BE2C (cell line): ENCODE measurements at regions not wholly inside any gene's neighbourhood (a gene's known extent, or its start where the extent isn't known, plus 50 kb on each side); places are given as distances from the start of the nearest gene placed in this dataset.

Source experiments
- DNase-seq: peaks from one replicate; pipeline ENCODE4 v3.0.0-alpha.2; 2020
- H3K27me3 ChIP-seq: fragments of 250-450 bp; sonication (Bioruptor Pico); 2 replicates; pipeline ENCODE4 v1.5.1; 2020; ENCODE audit warnings: mild to moderate bottlenecking
- H3K36me3 ChIP-seq: fragments of 250-450 bp; sonication (Bioruptor Pico); 2 replicates; pipeline ENCODE4 v1.5.1; 2020; ENCODE audit warnings: mild to moderate bottlenecking
- H3K4me1 ChIP-seq: fragments of 250-450 bp; sonication (Bioruptor Pico); 2 replicates; pipeline ENCODE4 v1.5.1; 2020
- H3K4me3 ChIP-seq: 2 replicates; pipeline ENCODE4 v1.5.1; 2011; ENCODE audit warnings: low read depth, low read length
- H3K9me3 ChIP-seq: fragments of 250-450 bp; sonication (Bioruptor Pico); 2 replicates; pipeline ENCODE4 v1.5.1; 2020
- TF ChIP-seq, protein P1 (sequence below): IDR thresholded peaks from 2 replicates; pipeline ENCODE4 v1.5.1; 2012; ENCODE audit warnings: mild to moderate bottlenecking, low read depth, low read length

DNA sequence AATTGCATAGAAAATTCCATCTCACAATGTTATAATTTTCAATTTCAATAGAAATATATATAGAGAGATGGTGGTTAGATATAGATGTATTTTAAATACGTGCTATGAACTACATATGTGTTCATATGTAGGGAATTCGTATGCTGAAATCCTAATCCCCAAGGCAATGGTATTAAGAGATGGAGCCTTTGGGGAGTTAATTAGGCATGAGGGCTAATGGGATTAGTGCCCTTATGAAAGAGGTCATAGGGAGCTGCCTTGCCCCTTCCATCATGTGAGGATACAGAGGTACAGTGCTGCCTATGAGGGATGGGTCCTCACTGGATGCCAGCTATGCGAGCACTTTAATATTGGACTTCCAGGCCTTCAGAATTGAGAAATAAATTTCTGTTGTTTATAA lies 79.6 kb upstream of the CCDC54 start:
- TF ChIP-seq, protein P1, sequence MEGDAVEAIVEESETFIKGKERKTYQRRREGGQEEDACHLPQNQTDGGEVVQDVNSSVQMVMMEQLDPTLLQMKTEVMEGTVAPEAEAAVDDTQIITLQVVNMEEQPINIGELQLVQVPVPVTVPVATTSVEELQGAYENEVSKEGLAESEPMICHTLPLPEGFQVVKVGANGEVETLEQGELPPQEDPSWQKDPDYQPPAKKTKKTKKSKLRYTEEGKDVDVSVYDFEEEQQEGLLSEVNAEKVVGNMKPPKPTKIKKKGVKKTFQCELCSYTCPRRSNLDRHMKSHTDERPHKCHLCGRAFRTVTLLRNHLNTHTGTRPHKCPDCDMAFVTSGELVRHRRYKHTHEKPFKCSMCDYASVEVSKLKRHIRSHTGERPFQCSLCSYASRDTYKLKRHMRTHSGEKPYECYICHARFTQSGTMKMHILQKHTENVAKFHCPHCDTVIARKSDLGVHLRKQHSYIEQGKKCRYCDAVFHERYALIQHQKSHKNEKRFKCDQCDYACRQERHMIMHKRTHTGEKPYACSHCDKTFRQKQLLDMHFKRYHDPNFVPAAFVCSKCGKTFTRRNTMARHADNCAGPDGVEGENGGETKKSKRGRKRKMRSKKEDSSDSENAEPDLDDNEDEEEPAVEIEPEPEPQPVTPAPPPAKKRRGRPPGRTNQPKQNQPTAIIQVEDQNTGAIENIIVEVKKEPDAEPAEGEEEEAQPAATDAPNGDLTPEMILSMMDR: no peak
- DNase-seq: no peak
- H3K27me3 ChIP-seq: 0 out of 2 replicates have a peak, but pooled peaks cover 2% of the 10 kb centered on the region

DNA sequence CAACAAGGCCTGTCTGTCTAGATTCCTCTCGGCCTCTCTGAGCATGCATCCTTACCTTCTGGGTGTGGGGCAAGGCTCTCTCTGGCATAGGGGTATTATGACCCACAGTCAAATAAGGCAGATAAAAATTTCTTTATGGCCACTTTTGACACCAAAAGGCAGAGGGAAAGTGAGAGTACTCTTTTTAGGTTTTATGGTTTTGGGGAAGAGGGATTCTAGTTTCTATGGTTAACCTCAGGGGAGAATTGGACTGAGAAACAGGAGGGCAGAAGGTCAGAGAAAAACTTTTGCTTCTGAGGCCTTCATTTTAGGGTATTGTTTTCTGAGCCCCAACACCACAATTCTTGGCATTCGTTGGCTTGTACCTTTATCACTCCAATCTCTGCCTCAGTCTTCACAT lies 70.0 kb upstream of the CCDC54 start:
- Histone ChIP-seq H3K27me3 (no peaks in the 10 kb centered on the region; the same call in 1 of the 2 replicates), H3K9me3 (no peaks in the 10 kb centered on the region), H3K4me1 (no peaks in the 10 kb centered on the region), H3K36me3 (no peaks in the 10 kb centered on the region), H3K4me3 (no peak overlapping the region)
- DNase-seq: no peak
- TF ChIP-seq, protein P1: no peak

More for the DNA sequence above, 79.6 kb upstream of the CCDC54 start:
- Histone ChIP-seq H3K36me3 (no peaks in the 10 kb centered on the region), H3K4me1 (no peaks in the 10 kb centered on the region), H3K9me3 (no peaks in the 10 kb centered on the region), H3K4me3 (no peak overlapping the region)

DNA sequence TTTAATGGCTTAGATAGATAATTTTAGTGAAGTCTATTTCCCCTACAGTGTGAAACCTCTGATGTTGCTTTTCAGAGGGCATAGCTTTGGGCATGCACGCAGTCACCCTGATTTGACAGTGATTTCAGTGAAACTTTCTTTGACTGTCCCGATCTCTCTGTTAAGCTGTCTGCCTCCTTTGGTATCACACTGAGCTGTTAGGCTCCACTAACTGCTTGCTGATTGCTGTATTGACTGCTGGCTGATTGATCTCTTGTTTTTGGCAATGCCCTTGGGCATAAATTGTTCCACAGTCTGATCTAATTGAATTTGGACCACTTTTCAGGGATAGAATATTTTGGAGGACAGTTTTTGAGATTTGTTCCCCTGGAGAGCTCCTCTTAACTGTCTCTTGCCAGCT lies 68.5 kb upstream of the CCDC54 start:
- Histone ChIP-seq H3K4me1 (no peaks in the 10 kb centered on the region), H3K4me3 (no peak overlapping the region), H3K27me3 (peaks cover 4% of the 10 kb centered on the region; the same call in 1 of the 2 replicates), H3K9me3 (no peaks in the 10 kb centered on the region), H3K36me3 (no peaks in the 10 kb centered on the region)
- DNase-seq: no peak
- TF ChIP-seq, protein P1: no peak

DNA sequence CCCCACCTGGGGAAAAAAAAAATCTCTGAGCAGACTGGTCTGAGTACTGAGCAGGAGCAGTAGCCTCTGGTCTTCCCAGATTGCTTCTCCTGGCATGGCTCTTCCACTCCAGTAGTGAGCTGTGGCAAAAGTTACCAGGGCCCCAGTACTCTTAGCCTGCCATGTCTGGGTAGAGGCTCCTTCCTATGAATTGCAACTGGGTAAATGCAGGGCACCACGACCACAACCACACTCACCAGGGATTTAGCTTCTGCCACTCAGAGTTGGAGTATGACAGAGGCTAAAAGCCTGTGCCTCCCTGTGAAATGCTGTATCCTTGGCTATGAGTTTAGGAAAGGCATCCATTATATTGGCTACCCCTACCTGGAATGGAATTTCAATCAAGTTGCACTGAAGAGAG lies 67.9 kb upstream of the CCDC54 start:
- Histone ChIP-seq H3K9me3 (no peaks in the 10 kb centered on the region), H3K36me3 (no peaks in the 10 kb centered on the region), H3K27me3 (peaks cover 4% of the 10 kb centered on the region), H3K4me1 (no peaks in the 10 kb centered on the region), H3K4me3 (no peak overlapping the region)
- DNase-seq: no peak
- TF ChIP-seq, protein P1: no peak

DNA sequence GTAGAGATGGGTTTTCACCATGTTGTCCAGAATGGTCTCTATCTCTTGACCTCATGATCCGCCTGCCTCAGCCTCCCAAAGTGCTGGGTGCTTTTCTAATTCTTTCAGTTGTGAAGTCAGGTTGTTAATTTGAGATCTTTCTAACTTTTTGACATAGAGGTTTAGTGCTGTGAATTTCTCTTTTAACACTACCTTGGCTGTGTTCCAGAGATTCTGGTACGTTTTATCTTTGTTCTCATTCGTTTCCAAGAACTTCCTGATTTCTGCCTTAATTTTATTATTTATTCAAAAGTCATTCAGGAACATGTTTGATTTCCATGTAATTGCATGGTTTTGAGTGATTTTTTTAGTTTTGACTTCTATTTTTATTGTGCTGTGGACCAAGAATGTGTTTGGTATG lies 63.5 kb upstream of the CCDC54 start:
- Histone ChIP-seq H3K27me3 (peaks cover 4% of the 10 kb centered on the region), H3K4me1 (no peaks in the 10 kb centered on the region), H3K4me3 (no peak overlapping the region), H3K9me3 (no peaks in the 10 kb centered on the region; the same call in 1 of the 2 replicates), H3K36me3 (no peaks in the 10 kb centered on the region)
- TF ChIP-seq, protein P1: no peak
- no peak for DNase-seq

DNA sequence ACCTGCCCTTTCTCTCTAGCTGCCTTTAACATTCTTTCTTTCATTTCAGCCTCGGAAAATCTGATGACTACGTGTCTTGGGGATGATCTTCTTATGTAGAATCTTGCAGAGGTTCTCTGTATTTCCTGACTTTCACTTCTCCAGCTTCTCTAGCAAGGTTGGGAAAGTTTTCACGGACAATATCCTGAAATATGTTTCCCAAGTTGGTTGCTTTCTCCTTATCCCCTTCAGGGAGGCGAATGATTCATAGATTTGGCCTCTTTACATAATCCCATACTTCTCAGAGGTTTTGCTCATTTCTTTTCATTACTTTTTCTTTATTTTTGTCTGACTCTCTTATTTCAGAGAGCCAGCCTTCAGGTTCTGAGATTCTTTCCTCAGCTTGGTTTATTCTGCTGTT lies 62.1 kb upstream of the CCDC54 start:
- no peak overlapping the region for H3K4me3 ChIP-seq
- H3K27me3 ChIP-seq: peaks cover 4% of the 10 kb centered on the region
- DNase-seq: no peak
- no peaks in the 10 kb centered on the region; the same call in 1 of the 2 replicates for H3K9me3 ChIP-seq
- TF ChIP-seq, protein P1: no peak
- H3K4me1 ChIP-seq: no peaks in the 10 kb centered on the region
- no peaks in the 10 kb centered on the region for H3K36me3 ChIP-seq
